ENCODE measurements at regions not wholly inside any gene's neighbourhood (a gene's known extent, or its start where the extent isn't known, plus 50 kb on each side); places are given as distances from the start of the nearest gene placed in this dataset.
A peak's percentile ranks its signal among the peaks of the same experiment; 100 is the strongest.

- H3K27ac Mint-ChIP-seq = no peak overlapping the region
- ATAC-seq = no peak
- peaks cover 3% of the 10 kb centered on the region for H3K27me3 Mint-ChIP-seq
- H3K36me3 Mint-ChIP-seq = no peaks in the 10 kb centered on the region
- CTCF ChIA-PET = no interaction called here
- H3K4me1 Mint-ChIP-seq = no peaks in the 10 kb centered on the region
- no peak for DNase-seq
- no peak overlapping the region for H3K4me3 Mint-ChIP-seq
- H3K9me3 Mint-ChIP-seq (ENCODE audit: low read depth) = no peaks in the 10 kb centered on the region
Measured at GRCh38 chr3:5390221-5390620, 202.7 kb downstream of the EDEM1 start.

GRCh38 chr3:5390936-5391625, 203.6 kb downstream of the EDEM1 start:
- ATAC-seq (no peak), DNase-seq (no peak)
- no peaks in the 10 kb centered on the region for H3K36me3 Mint-ChIP-seq
- H3K27me3 Mint-ChIP-seq = peaks cover 3% of the 10 kb centered on the region
- no peaks in the 10 kb centered on the region for H3K4me1 Mint-ChIP-seq
- CTCF ChIA-PET = no interaction called here
- no peaks in the 10 kb centered on the region for H3K9me3 Mint-ChIP-seq (ENCODE audit: low read depth)
- no peak overlapping the region for H3K4me3 Mint-ChIP-seq
- no peak overlapping the region for H3K27ac Mint-ChIP-seq

GRCh38 chr3:5401002-5401401, 213.5 kb downstream of the EDEM1 start:
- Mint-ChIP-seq H3K9me3 (ENCODE audit: low read depth) (no peaks in the 10 kb centered on the region), H3K4me3 (no peak overlapping the region), H3K36me3 (no peaks in the 10 kb centered on the region), H3K4me1 (no peaks in the 10 kb centered on the region), H3K27me3 (peaks cover 9% of the 10 kb centered on the region), H3K27ac (no peak overlapping the region)
- ATAC-seq (no peak), DNase-seq (no peak)
- CTCF ChIA-PET = no interaction called here

GRCh38 chr3:5404718-5405117, 217.2 kb downstream of the EDEM1 start:
- H3K9me3 Mint-ChIP-seq (ENCODE audit: low read depth) = no peaks in the 10 kb centered on the region
- CTCF ChIA-PET = no interaction called here
- H3K4me1 Mint-ChIP-seq = no peaks in the 10 kb centered on the region
- no peaks in the 10 kb centered on the region for H3K36me3 Mint-ChIP-seq
- peaks cover 9% of the 10 kb centered on the region for H3K27me3 Mint-ChIP-seq
- ATAC-seq (no peak), DNase-seq (no peak)
- H3K4me3 Mint-ChIP-seq = no peak overlapping the region
- H3K27ac Mint-ChIP-seq = no peak overlapping the region

- DNase-seq = no peak
- Mint-ChIP-seq H3K4me3 (no peak overlapping the region), H3K27ac (no peak overlapping the region), H3K9me3 (ENCODE audit: low read depth) (no peaks in the 10 kb centered on the region), H3K27me3 (no peaks in the 10 kb centered on the region), H3K36me3 (no peaks in the 10 kb centered on the region), H3K4me1 (no peaks in the 10 kb centered on the region)
- CTCF ChIA-PET = no interaction called here
- no peak for ATAC-seq
Measured at GRCh38 chr3:5411786-5412185, 224.3 kb downstream of the EDEM1 start.

GRCh38 chr3:5423076-5423475, 235.6 kb downstream of the EDEM1 start:
- CTCF ChIA-PET = interaction anchor here (0.6 kb wide), 1 partner anchor 30 kb away, joined by 3 read pairs; no protein-coding TSS in a partner anchor
- Mint-ChIP-seq H3K36me3 (no peaks in the 10 kb centered on the region), H3K27ac (no peak overlapping the region), H3K27me3 (peaks cover 3% of the 10 kb centered on the region), H3K9me3 (ENCODE audit: low read depth) (no peaks in the 10 kb centered on the region), H3K4me1 (no peaks in the 10 kb centered on the region), H3K4me3 (no peak overlapping the region)
- DNase-seq = no peak
- no peak for ATAC-seq

GRCh38 chr3:5423523-5423922, 236.0 kb downstream of the EDEM1 start:
- Mint-ChIP-seq H3K27ac (no peak overlapping the region), H3K4me1 (no peaks in the 10 kb centered on the region), H3K36me3 (no peaks in the 10 kb centered on the region), H3K9me3 (ENCODE audit: low read depth) (no peaks in the 10 kb centered on the region), H3K4me3 (no peak overlapping the region), H3K27me3 (peaks cover 3% of the 10 kb centered on the region)
- CTCF ChIA-PET = no interaction called here
- DNase-seq (no peak), ATAC-seq (no peak)

- DNase-seq (no peak), ATAC-seq (no peak)
- H3K27me3 Mint-ChIP-seq = peaks cover 5% of the 10 kb centered on the region
- no peaks in the 10 kb centered on the region for H3K36me3 Mint-ChIP-seq
- H3K4me3 Mint-ChIP-seq = no peak overlapping the region
- no peak overlapping the region for H3K27ac Mint-ChIP-seq
- H3K9me3 Mint-ChIP-seq (ENCODE audit: low read depth) = no peaks in the 10 kb centered on the region
- H3K4me1 Mint-ChIP-seq = no peaks in the 10 kb centered on the region
- CTCF ChIA-PET = interaction anchor here (0.6 to 1.2 kb wide), 3 partner anchors 9 to 88 kb away, joined by 3 read pairs; no protein-coding TSS in a partner anchor
Measured at GRCh38 chr3:5425371-5425770, 237.9 kb downstream of the EDEM1 start.

GRCh38 chr3:5426094-5426883, 238.8 kb downstream of the EDEM1 start:
- no peaks in the 10 kb centered on the region for H3K9me3 Mint-ChIP-seq (ENCODE audit: low read depth)
- H3K4me3 Mint-ChIP-seq = no peak overlapping the region
- DNase-seq = peak; percentile 65
- no peaks in the 10 kb centered on the region for H3K4me1 Mint-ChIP-seq
- peak; percentile 76 for ATAC-seq
- CTCF ChIA-PET = interaction anchor here (0.6 to 1.2 kb wide), 5 partner anchors 9 to 87 kb away, joined by 3 to 4 read pairs (median 3); no protein-coding TSS in a partner anchor
- peaks cover 3% of the 10 kb centered on the region for H3K27me3 Mint-ChIP-seq
- H3K27ac Mint-ChIP-seq = no peak overlapping the region
- no peaks in the 10 kb centered on the region for H3K36me3 Mint-ChIP-seq

- CTCF ChIA-PET = interaction anchor here (0.9 to 1.0 kb wide), 3 partner anchors 12 to 80 kb away, joined by 3 to 4 read pairs (median 3); no protein-coding TSS in a partner anchor
- ATAC-seq = no peak
- no peak for DNase-seq
- no peak overlapping the region for H3K27ac Mint-ChIP-seq
- no peaks in the 10 kb centered on the region for H3K4me1 Mint-ChIP-seq
- H3K27me3 Mint-ChIP-seq = peaks cover 3% of the 10 kb centered on the region
- H3K9me3 Mint-ChIP-seq (ENCODE audit: low read depth) = no peaks in the 10 kb centered on the region
- H3K4me3 Mint-ChIP-seq = no peak overlapping the region
- H3K36me3 Mint-ChIP-seq = no peaks in the 10 kb centered on the region
Measured at GRCh38 chr3:5427021-5427420, 239.5 kb downstream of the EDEM1 start.

GRCh38 chr3:5427938-5428337, 240.4 kb downstream of the EDEM1 start:
- H3K4me1 Mint-ChIP-seq = no peaks in the 10 kb centered on the region
- no peaks in the 10 kb centered on the region for H3K36me3 Mint-ChIP-seq
- H3K27ac Mint-ChIP-seq = no peak overlapping the region
- no peak overlapping the region for H3K4me3 Mint-ChIP-seq
- no peaks in the 10 kb centered on the region for H3K9me3 Mint-ChIP-seq (ENCODE audit: low read depth)
- DNase-seq (no peak), ATAC-seq (no peak)
- peaks cover 3% of the 10 kb centered on the region for H3K27me3 Mint-ChIP-seq
- CTCF ChIA-PET = interaction anchor here (0.7 to 1.2 kb wide), 3 partner anchors 12 to 171 kb away, joined by 3 read pairs; no protein-coding TSS in a partner anchor

- no peak for ATAC-seq
- H3K4me1 Mint-ChIP-seq = no peaks in the 10 kb centered on the region
- no peak for DNase-seq
- H3K4me3 Mint-ChIP-seq = no peak overlapping the region
- CTCF ChIA-PET = interaction anchor here (1.2 kb wide), 1 partner anchor 13 kb away, joined by 3 read pairs; no protein-coding TSS in a partner anchor
- H3K9me3 Mint-ChIP-seq (ENCODE audit: low read depth) = no peaks in the 10 kb centered on the region
- H3K36me3 Mint-ChIP-seq = no peaks in the 10 kb centered on the region
- H3K27me3 Mint-ChIP-seq = peaks cover 3% of the 10 kb centered on the region
- H3K27ac Mint-ChIP-seq = no peak overlapping the region
Measured at GRCh38 chr3:5428607-5429516, 241.4 kb downstream of the EDEM1 start.

GRCh38 chr3:5429517-5429890, 242.0 kb downstream of the EDEM1 start:
- DNase-seq (no peak), ATAC-seq (no peak)
- Mint-ChIP-seq H3K27ac (no peak overlapping the region), H3K36me3 (no peaks in the 10 kb centered on the region), H3K4me3 (no peak overlapping the region), H3K27me3 (peaks cover 3% of the 10 kb centered on the region), H3K9me3 (ENCODE audit: low read depth) (no peaks in the 10 kb centered on the region), H3K4me1 (no peaks in the 10 kb centered on the region)
- CTCF ChIA-PET = no interaction called here

Data from activated CD8-positive, alpha-beta memory T cell treated with anti-CD3 and anti-CD28 coated beads, Interleukin-2, amount 10 ng/mL, durations not matched to agents 7 days and 5 days (primary cell).